ENCODE measurements at regions not wholly inside any gene's neighbourhood (a gene's known extent, or its start where the extent isn't known, plus 50 kb on each side); places are given as distances from the start of the nearest gene placed in this dataset.

GRCh38 chr7:32779167-32779566, 112.4 kb downstream of the KBTBD2 start:
- H2AK5ac ChIP-seq (ENCODE audit: low read depth, low read length), result no peak overlapping the region
- H3K4me1 ChIP-seq (ENCODE audit: control insufficient read depth, insufficient read depth, low read length), result no peaks in the 10 kb centered on the region
- no peak overlapping the region for H3K27ac ChIP-seq (ENCODE audit: insufficient read depth, low read length)
- no peak overlapping the region for H3K4ac ChIP-seq (ENCODE audit: low read depth, low read length)
- H2BK5ac ChIP-seq (ENCODE audit: low read depth, low read length, poor library complexity, severe bottlenecking), result no peak overlapping the region
- H3K36me3 ChIP-seq (ENCODE audit: control insufficient read depth, insufficient read depth, low read length), result no peaks in the 10 kb centered on the region
- H3K79me1 ChIP-seq (ENCODE audit: low read depth in 1 of 2, low read length in 2 of 2), result no peaks in the 10 kb centered on the region
- intact Hi-C loops (cut with micrococcal nuclease), result no loop called here
- no peak overlapping the region for H2AK9ac ChIP-seq (replicated peaks; ENCODE audit: low read depth, low read length, poor library complexity)
- ATAC-seq (ENCODE audit: low read depth) (no peak), DNase-seq (no peak)
- H4K8ac ChIP-seq (ENCODE audit: low read depth in 2 of 2, low read length in 2 of 2), result no peak overlapping the region
- H2BK15ac ChIP-seq (ENCODE audit: low read depth, low read length), result no peak overlapping the region
- CTCF ChIA-PET, result no interaction called here
- dilution Hi-C loops (cut with HindIII; ENCODE audit: low sequenced_read_pairs, unreplicated experiment), result no loop called here
- no peak overlapping the region for H4K91ac ChIP-seq (ENCODE audit: insufficient read depth, low read depth, low read length)
- H2AFZ ChIP-seq (replicated peaks; ENCODE audit: low read length, poor library complexity), result no peak overlapping the region
- no peak overlapping the region for H3K23ac ChIP-seq (ENCODE audit: low read depth, low read length)
- H3K4me3 ChIP-seq (ENCODE audit: insufficient read depth, low read depth, low read length), result no peak overlapping the region
- POLR2A ChIA-PET (ENCODE audit: unreplicated experiment), result no interaction called here
- H3K9me3 ChIP-seq (ENCODE audit: control insufficient read depth, insufficient read depth, low read length), result no peaks in the 10 kb centered on the region
- TF ChIP-seq MXI1 (IDR thresholded peaks at IDR 0.05; ENCODE audit: borderline replicate concordance, low read depth, low read length), result no peak
- no peak for TF ChIP-seq MAZ (IDR thresholded peaks at IDR 0.05; ENCODE audit: borderline replicate concordance, low read depth, low read length)
- TF ChIP-seq ELK1 (IDR thresholded peaks at IDR 0.05; ENCODE audit: borderline replicate concordance, low read depth, low read length), result no peak
- TF ChIP-seq BHLHE40 (IDR thresholded peaks at IDR 0.05; ENCODE audit: low read depth, low read length), result no peak
- no peak for TF ChIP-seq CEBPB (IDR thresholded peaks at IDR 0.05; ENCODE audit: low read depth, low read length)
- no peak for TF ChIP-seq USF2 (IDR thresholded peaks at IDR 0.05; ENCODE audit: low read depth, low read length)
- TF ChIP-seq MAFK (IDR thresholded peaks at IDR 0.05; ENCODE audit: low read depth, low read length), result no peak
- no peak for TF ChIP-seq RFX5 (IDR thresholded peaks at IDR 0.05; ENCODE audit: low read depth, low read length)
- no peak for TF ChIP-seq RAD21 (IDR thresholded peaks at IDR 0.05; ENCODE audit: low read length)
- no peak for TF ChIP-seq RCOR1 (IDR thresholded peaks at IDR 0.05; ENCODE audit: insufficient replicate concordance, low read length)
- no peak for TF ChIP-seq NFE2L2 (IDR thresholded peaks at IDR 0.05; ENCODE audit: low read depth, low read length)
- no peak for TF ChIP-seq CHD1 (IDR thresholded peaks at IDR 0.05; ENCODE audit: low read depth, low read length)
- no peak for TF ChIP-seq SMC3 (IDR thresholded peaks at IDR 0.05; ENCODE audit: low read depth, low read length)
- no peak for TF ChIP-seq CTCF (conservative IDR thresholded peaks at IDR 0.05; ENCODE audit: low read depth, low read length)
- TF ChIP-seq FOS (IDR thresholded peaks at IDR 0.05; ENCODE audit: low read depth, low read length), result no peak
- no peak for TF ChIP-seq POLR2A (IDR thresholded peaks at IDR 0.05; ENCODE audit: low read depth, low read length)
- no peaks in the 10 kb centered on the region for H4K20me1 ChIP-seq (ENCODE audit: insufficient read depth, low read length)
- no peaks in the 10 kb centered on the region for H3K9me1 ChIP-seq (ENCODE audit: insufficient read depth, low read length)
- no peak overlapping the region for H2BK120ac ChIP-seq (ENCODE audit: low read depth, low read length)
- BruUV-seq (replicated peaks), result no TSS peak
- no peak overlapping the region for H4K5ac ChIP-seq (ENCODE audit: low read depth, low read length)
- in situ Hi-C loops (cut with MboI; ENCODE audit: low sequenced_read_pairs), result no loop called here
- peak overlapping the region; percentile 13; the same call in 1 of the 2 replicates for H3K14ac ChIP-seq (replicated peaks; ENCODE audit: low read depth, low read length)
- no peak overlapping the region for H3K9ac ChIP-seq (ENCODE audit: low read depth, low read length)
- no peak overlapping the region for H3K4me2 ChIP-seq (ENCODE audit: low read depth, low read length)
- H3K56ac ChIP-seq (ENCODE audit: extremely low read depth, insufficient read depth, low read length), result no peak overlapping the region
- 50% methylated on average over 1 of the region's 1 CpG; no CpG with 5 or more reads in 1 of the 2 experiments for WGBS, 2 experiments (ENCODE audit: extremely low coverage in 2 of 2, insufficient read length in 1 of 2)
- H2BK20ac ChIP-seq (ENCODE audit: low read depth, low read length), result no peak overlapping the region
- H3K27me3 ChIP-seq (ENCODE audit: control insufficient read depth, insufficient read depth, low read length), result no peaks in the 10 kb centered on the region
- H3K18ac ChIP-seq (ENCODE audit: low read depth, low read length), result no peak overlapping the region
